Loucy (cell line): ENCODE measurements at regions not wholly inside any gene's neighbourhood (a gene's known extent, or its start where the extent isn't known, plus 50 kb on each side); places are given as distances from the start of the nearest gene placed in this dataset.

ENCODE experiments used
- CTCF ChIP-seq: fragments of 200-600 bp; sonication (generic); conservative IDR thresholded peaks from 2 replicates; pipeline ENCODE4 v1.5.1; 2014; ENCODE audit warnings: mild to moderate bottlenecking, antibody characterized with exemption, low read length
- EZH2phosphoT487 ChIP-seq: fragments of 200-600 bp; IDR thresholded peaks from 2 replicates; pipeline ENCODE4 v1.6.1; 2018; ENCODE audit warnings: antibody characterized with exemption, mild to moderate bottlenecking, moderate library complexity, borderline replicate concordance

- TF ChIP-seq CTCF (no peak), EZH2phosphoT487 (no peak)
Measured at GRCh38 chr2:217693363-217693762, 309.4 kb downstream of the TNS1 start.
